Osteoblast (primary cell): ENCODE measurements at regions not wholly inside any gene's neighbourhood (a gene's known extent, or its start where the extent isn't known, plus 50 kb on each side); places are given as distances from the start of the nearest gene placed in this dataset.

Experiments
- DNase-seq: peaks from one replicate; pipeline ENCODE4 v3.0.0; 2011; ENCODE audit warnings: low spot score, mixed read lengths; ENCODE audit not compliant: insufficient read length; ENCODE audit errors: missing footprints
- H2AFZ ChIP-seq: 2 replicates; pipeline ENCODE4 v1.6.0; 2011; ENCODE audit warnings: mild to moderate bottlenecking, low read length
- H3K27ac ChIP-seq: 2 replicates; pipeline ENCODE4 v1.5.1; 2011; ENCODE audit warnings: mild to moderate bottlenecking, low read depth, low read length, moderate library complexity
- H3K27me3 ChIP-seq: 2 replicates; pipeline ENCODE4 v1.6.0; 2012; ENCODE audit warnings: mild to moderate bottlenecking, control low read depth, inconsistent platforms, low read length, moderate library complexity; ENCODE audit not compliant: insufficient read depth
- H3K36me3 ChIP-seq: 2 replicates; pipeline ENCODE4 v1.5.1; 2011; ENCODE audit warnings: mild to moderate bottlenecking, low read length, control low read depth, moderate library complexity; ENCODE audit not compliant: insufficient read depth
- H3K4me1 ChIP-seq: 2 replicates; pipeline ENCODE4 v1.5.1; 2011; ENCODE audit warnings: mild to moderate bottlenecking, low read length, control low read depth, moderate library complexity; ENCODE audit not compliant: insufficient read depth
- H3K4me2 ChIP-seq: 2 replicates; pipeline ENCODE4 v1.6.0; 2011; ENCODE audit warnings: mild to moderate bottlenecking, low read length; ENCODE audit not compliant: insufficient read depth
- H3K4me3 ChIP-seq: fragments of 200-600 bp; sonication (generic); 3 replicates; pipeline ENCODE4 v1.5.1; 2012; ENCODE audit warnings: mild to moderate bottlenecking, low read length, inconsistent platforms; ENCODE audit not compliant: insufficient read depth
- H3K79me2 ChIP-seq: 2 replicates; pipeline ENCODE4 v1.6.0; 2012; ENCODE audit warnings: mild to moderate bottlenecking, low read length, control low read depth, inconsistent platforms; ENCODE audit not compliant: insufficient read depth
- H3K9me3 ChIP-seq: 2 replicates; pipeline ENCODE4 v1.5.1; 2011; ENCODE audit warnings: low read depth, low read length, control low read depth
- H4K20me1 ChIP-seq: 2 replicates; pipeline ENCODE4 v1.6.0; 2012; ENCODE audit warnings: mild to moderate bottlenecking, low read length, control low read depth; ENCODE audit not compliant: insufficient read depth
- TF ChIP-seq, protein P1 (sequence below): IDR thresholded peaks from 2 replicates; pipeline ENCODE4 v1.5.1; 2011; ENCODE audit warnings: mild to moderate bottlenecking, low read depth, low read length, moderate library complexity; ENCODE audit errors: extremely low read depth

- Histone ChIP-seq H3K9me3 (no peaks in the 10 kb centered on the region), H3K36me3 (no peaks in the 10 kb centered on the region), H3K4me2 (no peak overlapping the region), H3K79me2 (no peaks in the 10 kb centered on the region), H3K4me1 (no peaks in the 10 kb centered on the region), H2AFZ (no peak overlapping the region), H3K27ac (no peak overlapping the region), H4K20me1 (no peaks in the 10 kb centered on the region), H3K27me3 (no peaks in the 10 kb centered on the region), H3K4me3 (no peak overlapping the region)
- TF ChIP-seq, protein P1, sequence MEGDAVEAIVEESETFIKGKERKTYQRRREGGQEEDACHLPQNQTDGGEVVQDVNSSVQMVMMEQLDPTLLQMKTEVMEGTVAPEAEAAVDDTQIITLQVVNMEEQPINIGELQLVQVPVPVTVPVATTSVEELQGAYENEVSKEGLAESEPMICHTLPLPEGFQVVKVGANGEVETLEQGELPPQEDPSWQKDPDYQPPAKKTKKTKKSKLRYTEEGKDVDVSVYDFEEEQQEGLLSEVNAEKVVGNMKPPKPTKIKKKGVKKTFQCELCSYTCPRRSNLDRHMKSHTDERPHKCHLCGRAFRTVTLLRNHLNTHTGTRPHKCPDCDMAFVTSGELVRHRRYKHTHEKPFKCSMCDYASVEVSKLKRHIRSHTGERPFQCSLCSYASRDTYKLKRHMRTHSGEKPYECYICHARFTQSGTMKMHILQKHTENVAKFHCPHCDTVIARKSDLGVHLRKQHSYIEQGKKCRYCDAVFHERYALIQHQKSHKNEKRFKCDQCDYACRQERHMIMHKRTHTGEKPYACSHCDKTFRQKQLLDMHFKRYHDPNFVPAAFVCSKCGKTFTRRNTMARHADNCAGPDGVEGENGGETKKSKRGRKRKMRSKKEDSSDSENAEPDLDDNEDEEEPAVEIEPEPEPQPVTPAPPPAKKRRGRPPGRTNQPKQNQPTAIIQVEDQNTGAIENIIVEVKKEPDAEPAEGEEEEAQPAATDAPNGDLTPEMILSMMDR, result no peak
- DNase-seq, result no peak
Measured at GRCh38 chr12:46579474-46579873, 206.9 kb upstream of the SLC38A2 start.

- Histone ChIP-seq H3K79me2 (no peaks in the 10 kb centered on the region), H3K4me3 (no peak overlapping the region), H3K27me3 (no peaks in the 10 kb centered on the region), H3K4me1 (no peaks in the 10 kb centered on the region), H3K36me3 (no peaks in the 10 kb centered on the region), H3K9me3 (no peaks in the 10 kb centered on the region), H4K20me1 (no peaks in the 10 kb centered on the region), H3K27ac (no peak overlapping the region), H2AFZ (no peak overlapping the region), H3K4me2 (no peak overlapping the region)
- TF ChIP-seq, protein P1, result no peak
- DNase-seq, result no peak
Measured at GRCh38 chr12:46578190-46578982, 205.8 kb upstream of the SLC38A2 start.

DNA sequence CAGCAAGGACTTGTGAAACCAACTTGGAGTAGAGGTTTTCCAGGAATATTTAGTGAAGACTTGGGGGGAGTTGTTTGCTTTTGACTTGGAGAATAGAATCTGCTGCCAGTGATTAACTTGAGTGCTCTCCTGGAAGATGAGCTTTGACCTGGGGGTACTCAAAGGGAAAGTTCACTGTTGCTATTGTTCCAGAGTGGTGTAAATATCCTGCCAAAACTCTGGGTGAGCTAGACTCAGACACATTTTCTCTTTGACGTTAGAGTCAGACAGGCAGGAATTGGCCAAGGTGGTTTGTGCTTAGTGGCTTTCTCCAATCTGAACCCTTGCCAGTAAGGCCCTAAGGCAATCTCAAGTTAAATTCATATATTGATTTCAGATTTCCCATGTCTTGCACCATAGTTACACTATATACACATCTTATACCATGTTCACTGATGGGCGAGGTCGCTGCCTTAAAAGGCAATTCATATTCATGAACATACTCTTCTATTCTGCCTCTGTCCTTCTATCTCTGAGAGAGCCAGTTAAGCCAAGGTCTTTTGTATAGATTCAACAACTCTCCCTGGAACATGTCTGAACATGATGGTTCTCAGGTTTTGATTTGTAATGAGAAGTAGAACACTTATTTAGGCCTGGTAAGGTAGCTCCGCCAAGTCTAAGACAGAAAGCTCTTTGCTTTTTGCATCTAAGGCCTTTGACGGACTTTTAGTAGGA is 204.6 kb upstream of the SLC38A2 start:
- Histone ChIP-seq H3K9me3 (no peaks in the 10 kb centered on the region), H2AFZ (no peak overlapping the region), H3K4me3 (no peak overlapping the region), H3K27me3 (no peaks in the 10 kb centered on the region), H3K4me1 (no peaks in the 10 kb centered on the region), H3K4me2 (no peak overlapping the region), H3K36me3 (no peaks in the 10 kb centered on the region), H4K20me1 (no peaks in the 10 kb centered on the region), H3K27ac (no peak overlapping the region), H3K79me2 (no peaks in the 10 kb centered on the region)
- TF ChIP-seq, protein P1, result no peak
- no peak for DNase-seq

- Histone ChIP-seq H3K36me3 (no peaks in the 10 kb centered on the region), H4K20me1 (no peaks in the 10 kb centered on the region), H3K79me2 (no peaks in the 10 kb centered on the region), H3K4me3 (no peak overlapping the region), H3K27ac (no peak overlapping the region), H3K4me1 (no peaks in the 10 kb centered on the region), H3K4me2 (no peak overlapping the region), H2AFZ (no peak overlapping the region), H3K27me3 (no peaks in the 10 kb centered on the region), H3K9me3 (no peaks in the 10 kb centered on the region)
- DNase-seq, result no peak
- TF ChIP-seq, protein P1, result no peak
Measured at GRCh38 chr12:46574847-46575246, 202.3 kb upstream of the SLC38A2 start.
